ENCODE measurements at regions not wholly inside any gene's neighbourhood (a gene's known extent, or its start where the extent isn't known, plus 50 kb on each side); places are given as distances from the start of the nearest gene placed in this dataset.

DNA sequence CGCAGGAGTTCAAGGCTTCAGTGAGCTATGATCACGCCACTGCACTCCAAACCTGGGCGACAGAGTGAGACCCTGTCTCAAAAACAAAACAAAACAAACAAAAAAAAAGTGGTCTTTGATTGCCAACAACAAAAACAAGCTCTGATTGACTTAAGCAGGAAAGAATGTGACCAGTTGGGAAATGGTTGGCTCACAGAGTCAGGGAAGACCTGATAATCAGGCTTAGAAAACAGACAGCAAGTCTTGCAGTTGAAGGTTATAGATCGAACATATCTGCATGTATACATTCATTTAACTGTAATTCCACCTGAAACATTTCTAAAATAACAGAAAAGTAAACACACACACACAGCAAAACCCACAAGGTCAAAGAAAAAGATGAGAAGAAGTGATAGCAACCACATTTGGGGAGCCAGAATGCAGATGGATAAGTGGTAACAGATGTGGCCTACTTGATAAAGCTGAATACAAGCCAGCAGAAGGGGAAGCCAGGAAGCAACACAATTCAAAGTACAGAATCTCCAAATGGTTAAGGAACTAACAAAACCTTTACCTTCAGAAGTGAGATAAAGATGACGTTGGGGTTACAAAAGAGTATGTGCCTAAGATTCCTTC, 699.9 kb upstream of the ZNF385D start:
- peak; percentile 44 for DNase-seq
- Histone ChIP-seq H3K79me2 (ENCODE audit: insufficient read depth) (no peaks in the 10 kb centered on the region), H3K9ac (no peak overlapping the region), H3K9me3 (no peaks in the 10 kb centered on the region), H3K36me3 (replicated peaks in 1 of 2; ENCODE audit: control insufficient read depth in 1 of 2, insufficient read depth in 2 of 2, low read length in 1 of 2) (no peaks in the 10 kb centered on the region), H2AFZ (ENCODE audit: low read depth) (no peak overlapping the region), H3K4me3 (ENCODE audit: low read depth in 2 of 2, low read length in 1 of 2) (no peak overlapping the region), H3K9me2 (no peaks in the 10 kb centered on the region), H3K4me1 (ENCODE audit: control insufficient read depth in 1 of 2, insufficient read depth in 2 of 2, low read depth in 1 of 2, low read length in 1 of 2) (peaks cover 0 to 11% of the 10 kb centered on the region in 2 experiments; a peak in 2 of 4 replicates), H3K27ac (ENCODE audit: low read depth in 2 of 2, low read length in 1 of 2) (peak overlapping the region in 1 of 2 experiments; percentile 95; a peak in 2 of 4 replicates), H3K27me3 (ENCODE audit: insufficient read depth) (no peaks in the 10 kb centered on the region), H3F3A (replicated peaks; ENCODE audit: insufficient read depth) (no peaks in the 10 kb centered on the region), H3K4me2 (no peak overlapping the region; the same call in 1 of the 2 replicates), H4K20me1 (ENCODE audit: insufficient read depth) (no peaks in the 10 kb centered on the region)
- ChIA-PET POLR2A (interaction anchor here (0.6 kb wide), 1 partner anchor 490 kb away, joined by 3 read pairs; no protein-coding TSS in a partner anchor), CTCF (interaction anchor here (0.5 to 0.7 kb wide), 2 partner anchors 546 to 679 kb away, joined by 3 read pairs; no protein-coding TSS in a partner anchor)
- WGBS (ENCODE audit: low lambda C conversion rate) = 51% methylated on average over 5 of the region's 5 CpGs
- TF ChIP-seq YY1 (IDR thresholded peaks at IDR 0.05; ENCODE audit: low read depth) = no peak
- TF ChIP-seq FOXM1 (IDR thresholded peaks at IDR 0.05; ENCODE audit: low read depth) = no peak
- TF ChIP-seq TCF12 (IDR thresholded peaks at IDR 0.05) = peak; percentile 96
- TF ChIP-seq CHD2 (IDR thresholded peaks at IDR 0.05; ENCODE audit: low read length, partially characterized antibody) = peak; percentile 75
- TF ChIP-seq TEAD4 (IDR thresholded peaks at IDR 0.05; ENCODE audit: borderline replicate concordance, insufficient read depth) = peak; percentile 30; the same call in 1 of the 2 replicates
- TF ChIP-seq IRF3 (IDR thresholded peaks at IDR 0.05; ENCODE audit: low read depth, low read length) = no peak
- peak; percentile 93 for TF ChIP-seq GATA2 (CRISPR knock-in tag; IDR thresholded peaks at IDR 0.05)
- TF ChIP-seq TAF1 (IDR thresholded peaks at IDR 0.05; ENCODE audit: borderline replicate concordance, low read depth, low read length) = no peak
- TF ChIP-seq, protein P1, sequence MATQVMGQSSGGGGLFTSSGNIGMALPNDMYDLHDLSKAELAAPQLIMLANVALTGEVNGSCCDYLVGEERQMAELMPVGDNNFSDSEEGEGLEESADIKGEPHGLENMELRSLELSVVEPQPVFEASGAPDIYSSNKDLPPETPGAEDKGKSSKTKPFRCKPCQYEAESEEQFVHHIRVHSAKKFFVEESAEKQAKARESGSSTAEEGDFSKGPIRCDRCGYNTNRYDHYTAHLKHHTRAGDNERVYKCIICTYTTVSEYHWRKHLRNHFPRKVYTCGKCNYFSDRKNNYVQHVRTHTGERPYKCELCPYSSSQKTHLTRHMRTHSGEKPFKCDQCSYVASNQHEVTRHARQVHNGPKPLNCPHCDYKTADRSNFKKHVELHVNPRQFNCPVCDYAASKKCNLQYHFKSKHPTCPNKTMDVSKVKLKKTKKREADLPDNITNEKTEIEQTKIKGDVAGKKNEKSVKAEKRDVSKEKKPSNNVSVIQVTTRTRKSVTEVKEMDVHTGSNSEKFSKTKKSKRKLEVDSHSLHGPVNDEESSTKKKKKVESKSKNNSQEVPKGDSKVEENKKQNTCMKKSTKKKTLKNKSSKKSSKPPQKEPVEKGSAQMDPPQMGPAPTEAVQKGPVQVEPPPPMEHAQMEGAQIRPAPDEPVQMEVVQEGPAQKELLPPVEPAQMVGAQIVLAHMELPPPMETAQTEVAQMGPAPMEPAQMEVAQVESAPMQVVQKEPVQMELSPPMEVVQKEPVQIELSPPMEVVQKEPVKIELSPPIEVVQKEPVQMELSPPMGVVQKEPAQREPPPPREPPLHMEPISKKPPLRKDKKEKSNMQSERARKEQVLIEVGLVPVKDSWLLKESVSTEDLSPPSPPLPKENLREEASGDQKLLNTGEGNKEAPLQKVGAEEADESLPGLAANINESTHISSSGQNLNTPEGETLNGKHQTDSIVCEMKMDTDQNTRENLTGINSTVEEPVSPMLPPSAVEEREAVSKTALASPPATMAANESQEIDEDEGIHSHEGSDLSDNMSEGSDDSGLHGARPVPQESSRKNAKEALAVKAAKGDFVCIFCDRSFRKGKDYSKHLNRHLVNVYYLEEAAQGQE (IDR thresholded peaks at IDR 0.05; ENCODE audit: low read depth, low read length) = no peak
- TF ChIP-seq RXRA (IDR thresholded peaks at IDR 0.05; ENCODE audit: borderline replicate concordance, low read depth) = no peak
- TF ChIP-seq, protein P2, sequence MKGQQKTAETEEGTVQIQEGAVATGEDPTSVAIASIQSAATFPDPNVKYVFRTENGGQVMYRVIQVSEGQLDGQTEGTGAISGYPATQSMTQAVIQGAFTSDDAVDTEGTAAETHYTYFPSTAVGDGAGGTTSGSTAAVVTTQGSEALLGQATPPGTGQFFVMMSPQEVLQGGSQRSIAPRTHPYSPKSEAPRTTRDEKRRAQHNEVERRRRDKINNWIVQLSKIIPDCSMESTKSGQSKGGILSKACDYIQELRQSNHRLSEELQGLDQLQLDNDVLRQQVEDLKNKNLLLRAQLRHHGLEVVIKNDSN (IDR thresholded peaks at IDR 0.05; ENCODE audit: borderline replicate concordance, low read depth) = no peak
- TF ChIP-seq FOSL2 (IDR thresholded peaks at IDR 0.05; ENCODE audit: borderline replicate concordance, low read depth) = no peak
- TF ChIP-seq, protein P3, sequence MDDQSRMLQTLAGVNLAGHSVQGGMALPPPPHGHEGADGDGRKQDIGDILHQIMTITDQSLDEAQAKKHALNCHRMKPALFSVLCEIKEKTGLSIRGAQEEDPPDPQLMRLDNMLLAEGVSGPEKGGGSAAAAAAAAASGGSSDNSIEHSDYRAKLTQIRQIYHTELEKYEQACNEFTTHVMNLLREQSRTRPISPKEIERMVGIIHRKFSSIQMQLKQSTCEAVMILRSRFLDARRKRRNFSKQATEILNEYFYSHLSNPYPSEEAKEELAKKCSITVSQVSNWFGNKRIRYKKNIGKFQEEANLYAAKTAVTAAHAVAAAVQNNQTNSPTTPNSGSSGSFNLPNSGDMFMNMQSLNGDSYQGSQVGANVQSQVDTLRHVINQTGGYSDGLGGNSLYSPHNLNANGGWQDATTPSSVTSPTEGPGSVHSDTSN (IDR thresholded peaks at IDR 0.05) = peak; percentile 40
- no peak for TF ChIP-seq MEF2A (IDR thresholded peaks at IDR 0.05; ENCODE audit: borderline replicate concordance, low read depth)
- no peak for TF ChIP-seq SMC3 (IDR thresholded peaks at IDR 0.05; ENCODE audit: low read depth, low read length)
- TF ChIP-seq EP300 (IDR thresholded peaks at IDR 0.05; ENCODE audit: borderline replicate concordance in 1 of 2, low read depth in 1 of 2, low read length in 1 of 2) = peak; percentile 55 to 82; a peak in 3 of 4 replicates
- TF ChIP-seq, protein P4, sequence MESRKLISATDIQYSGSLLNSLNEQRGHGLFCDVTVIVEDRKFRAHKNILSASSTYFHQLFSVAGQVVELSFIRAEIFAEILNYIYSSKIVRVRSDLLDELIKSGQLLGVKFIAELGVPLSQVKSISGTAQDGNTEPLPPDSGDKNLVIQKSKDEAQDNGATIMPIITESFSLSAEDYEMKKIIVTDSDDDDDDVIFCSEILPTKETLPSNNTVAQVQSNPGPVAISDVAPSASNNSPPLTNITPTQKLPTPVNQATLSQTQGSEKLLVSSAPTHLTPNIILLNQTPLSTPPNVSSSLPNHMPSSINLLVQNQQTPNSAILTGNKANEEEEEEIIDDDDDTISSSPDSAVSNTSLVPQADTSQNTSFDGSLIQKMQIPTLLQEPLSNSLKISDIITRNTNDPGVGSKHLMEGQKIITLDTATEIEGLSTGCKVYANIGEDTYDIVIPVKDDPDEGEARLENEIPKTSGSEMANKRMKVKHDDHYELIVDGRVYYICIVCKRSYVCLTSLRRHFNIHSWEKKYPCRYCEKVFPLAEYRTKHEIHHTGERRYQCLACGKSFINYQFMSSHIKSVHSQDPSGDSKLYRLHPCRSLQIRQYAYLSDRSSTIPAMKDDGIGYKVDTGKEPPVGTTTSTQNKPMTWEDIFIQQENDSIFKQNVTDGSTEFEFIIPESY (IDR thresholded peaks at IDR 0.05; ENCODE audit: borderline replicate concordance, low read depth) = no peak
- TF ChIP-seq, protein P5, sequence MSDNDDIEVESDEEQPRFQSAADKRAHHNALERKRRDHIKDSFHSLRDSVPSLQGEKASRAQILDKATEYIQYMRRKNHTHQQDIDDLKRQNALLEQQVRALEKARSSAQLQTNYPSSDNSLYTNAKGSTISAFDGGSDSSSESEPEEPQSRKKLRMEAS (IDR thresholded peaks at IDR 0.05; ENCODE audit: low read depth) = no peak
- TF ChIP-seq JUND (IDR thresholded peaks at IDR 0.05) = peak; percentile 35; the same call in 1 of the 2 replicates
- TF ChIP-seq GABPA (IDR thresholded peaks at IDR 0.05; ENCODE audit: low read depth) = no peak
- TF ChIP-seq POLR2AphosphoS5 (IDR thresholded peaks at IDR 0.05; ENCODE audit: low read depth, low read length) = peak; percentile 50; the same call in 1 of the 2 replicates
- no peak for TF ChIP-seq FOXJ3 (CRISPR knock-in tag; IDR thresholded peaks at IDR 0.05)
- no peak for TF ChIP-seq RAD21 (IDR thresholded peaks at IDR 0.05; ENCODE audit: low read length)
- TF ChIP-seq RCOR1 (IDR thresholded peaks at IDR 0.05; ENCODE audit: low read length) = peak; percentile 76

Measured in SK-N-SH (cell line).